ENCODE measurements at regions not wholly inside any gene's neighbourhood (a gene's known extent, or its start where the extent isn't known, plus 50 kb on each side); places are given as distances from the start of the nearest gene placed in this dataset.
"Not testable (repeated sequence)": the region's sequence is repeated elsewhere in the genome, so short reads cannot be mapped to it uniquely, and the experiment has no call there.

DNA sequence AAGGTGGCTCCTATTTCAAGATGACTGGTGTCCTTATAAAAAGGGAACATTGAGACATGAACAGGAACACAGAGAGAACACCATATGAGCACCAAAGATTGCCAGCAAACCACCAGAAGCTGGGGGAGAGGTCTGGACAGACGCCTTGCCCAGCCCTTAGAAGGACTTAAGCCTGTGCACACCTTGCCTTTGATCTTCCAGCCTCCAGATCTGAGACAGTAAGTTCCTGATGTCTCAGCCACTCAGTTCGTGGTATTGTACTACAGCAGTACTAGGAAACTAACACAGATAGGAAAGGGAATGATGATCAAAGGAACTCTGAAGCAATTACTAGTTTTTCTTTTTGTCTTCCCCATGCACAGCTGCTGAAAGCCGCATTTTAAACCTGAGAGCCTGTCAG is 137.3 kb upstream of the FHL2 start (continued):
- TF ChIP-seq SIN3A (IDR thresholded peaks at IDR 0.05; ENCODE audit: low read depth) (no peak), SRF (IDR thresholded peaks at IDR 0.05; ENCODE audit: low read depth) (no peak), ELF1 (IDR thresholded peaks at IDR 0.05; ENCODE audit: borderline replicate concordance, low read depth) (no peak)
- TF ChIP-seq, protein P1, sequence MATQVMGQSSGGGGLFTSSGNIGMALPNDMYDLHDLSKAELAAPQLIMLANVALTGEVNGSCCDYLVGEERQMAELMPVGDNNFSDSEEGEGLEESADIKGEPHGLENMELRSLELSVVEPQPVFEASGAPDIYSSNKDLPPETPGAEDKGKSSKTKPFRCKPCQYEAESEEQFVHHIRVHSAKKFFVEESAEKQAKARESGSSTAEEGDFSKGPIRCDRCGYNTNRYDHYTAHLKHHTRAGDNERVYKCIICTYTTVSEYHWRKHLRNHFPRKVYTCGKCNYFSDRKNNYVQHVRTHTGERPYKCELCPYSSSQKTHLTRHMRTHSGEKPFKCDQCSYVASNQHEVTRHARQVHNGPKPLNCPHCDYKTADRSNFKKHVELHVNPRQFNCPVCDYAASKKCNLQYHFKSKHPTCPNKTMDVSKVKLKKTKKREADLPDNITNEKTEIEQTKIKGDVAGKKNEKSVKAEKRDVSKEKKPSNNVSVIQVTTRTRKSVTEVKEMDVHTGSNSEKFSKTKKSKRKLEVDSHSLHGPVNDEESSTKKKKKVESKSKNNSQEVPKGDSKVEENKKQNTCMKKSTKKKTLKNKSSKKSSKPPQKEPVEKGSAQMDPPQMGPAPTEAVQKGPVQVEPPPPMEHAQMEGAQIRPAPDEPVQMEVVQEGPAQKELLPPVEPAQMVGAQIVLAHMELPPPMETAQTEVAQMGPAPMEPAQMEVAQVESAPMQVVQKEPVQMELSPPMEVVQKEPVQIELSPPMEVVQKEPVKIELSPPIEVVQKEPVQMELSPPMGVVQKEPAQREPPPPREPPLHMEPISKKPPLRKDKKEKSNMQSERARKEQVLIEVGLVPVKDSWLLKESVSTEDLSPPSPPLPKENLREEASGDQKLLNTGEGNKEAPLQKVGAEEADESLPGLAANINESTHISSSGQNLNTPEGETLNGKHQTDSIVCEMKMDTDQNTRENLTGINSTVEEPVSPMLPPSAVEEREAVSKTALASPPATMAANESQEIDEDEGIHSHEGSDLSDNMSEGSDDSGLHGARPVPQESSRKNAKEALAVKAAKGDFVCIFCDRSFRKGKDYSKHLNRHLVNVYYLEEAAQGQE (IDR thresholded peaks at IDR 0.05; ENCODE audit: low read depth), result no peak

DNA sequence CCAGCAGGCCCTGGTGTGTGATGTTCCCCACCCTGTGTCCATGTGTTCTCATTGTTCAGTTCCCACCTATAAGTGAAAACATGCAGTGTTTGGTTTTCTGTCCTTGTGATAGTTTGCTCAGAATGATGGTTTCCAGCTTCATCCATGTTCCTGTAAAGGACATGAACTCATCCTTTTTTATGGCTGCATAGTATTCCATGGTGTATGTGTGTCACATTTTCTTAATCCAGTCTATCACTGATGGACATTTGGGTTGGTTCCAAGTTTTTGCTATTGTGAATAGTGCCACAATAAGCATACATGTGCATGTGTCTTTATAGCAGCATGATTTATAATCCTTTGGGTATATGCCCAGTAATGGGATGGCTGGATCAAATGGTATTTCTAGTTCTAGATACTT is 130.4 kb upstream of the FHL2 start:
- H2AFZ ChIP-seq (ENCODE audit: low read depth, low read length, poor library complexity, severe bottlenecking); ATAC-seq; POLR2A ChIA-PET; intact Hi-C loops (cut with micrococcal nuclease); H3K9me2 ChIP-seq (ENCODE audit: insufficient read depth); H3K4me3 ChIP-seq (replicated peaks in 1 of 2; ENCODE audit: low read depth in 1 of 2, low read length in 2 of 2); H3K27ac ChIP-seq (ENCODE audit: low read depth, low read length); H3K9me3 ChIP-seq (ENCODE audit: control insufficient read depth in 1 of 2, insufficient read depth in 1 of 2, low read depth in 1 of 2, low read length in 2 of 2); H3K36me3 ChIP-seq (ENCODE audit: control insufficient read depth in 1 of 2, insufficient read depth in 2 of 2, low read length in 2 of 2); RAD21 ChIA-PET (ENCODE audit: low non-redundant PET in 1 of 2, low total read pairs in 2 of 2, uncharacterized antibody in 2 of 2, unreplicated experiment in 2 of 2); H3K4me2 ChIP-seq (ENCODE audit: low read length); H3K9ac ChIP-seq (ENCODE audit: low read length); H3K4me1 ChIP-seq (ENCODE audit: control insufficient read depth in 1 of 2, insufficient read depth in 2 of 2, low read length in 2 of 2); BruUV-seq (replicated peaks); DNase-seq (ENCODE audit: low read depth, low spot score); CTCF ChIA-PET; H4K20me1 ChIP-seq (ENCODE audit: insufficient read depth); H3K79me2 ChIP-seq (ENCODE audit: insufficient read depth, low read length); H3K27me3 ChIP-seq (ENCODE audit: insufficient read depth, low read length): not testable (repeated sequence)

Measured in HCT116 (cell line).